ENCODE measurements at regions not wholly inside any gene's neighbourhood (a gene's known extent, or its start where the extent isn't known, plus 50 kb on each side); places are given as distances from the start of the nearest gene placed in this dataset.

GRCh38 chr9:99677281-99677680 is 144.4 kb upstream of the NR4A3 start:
- TF ChIP-seq CTCF (IDR thresholded peaks at IDR 0.05; ENCODE audit: insufficient read depth, low read length) (no peak), REST (IDR thresholded peaks at IDR 0.05; ENCODE audit: insufficient replicate concordance, low read depth) (no peak), POLR2AphosphoS5 (IDR thresholded peaks at IDR 0.05; ENCODE audit: low read depth) (no peak), SPI1 (IDR thresholded peaks at IDR 0.05; ENCODE audit: borderline replicate concordance, low read depth) (no peak), GABPA (IDR thresholded peaks at IDR 0.05; ENCODE audit: low read depth) (no peak)

Data from HL-60 (cell line).